ENCODE measurements at regions not wholly inside any gene's neighbourhood (a gene's known extent, or its start where the extent isn't known, plus 50 kb on each side); places are given as distances from the start of the nearest gene placed in this dataset.
"Not testable (repeated sequence)": the region's sequence is repeated elsewhere in the genome, so short reads cannot be mapped to it uniquely, and the experiment has no call there.

DNA sequence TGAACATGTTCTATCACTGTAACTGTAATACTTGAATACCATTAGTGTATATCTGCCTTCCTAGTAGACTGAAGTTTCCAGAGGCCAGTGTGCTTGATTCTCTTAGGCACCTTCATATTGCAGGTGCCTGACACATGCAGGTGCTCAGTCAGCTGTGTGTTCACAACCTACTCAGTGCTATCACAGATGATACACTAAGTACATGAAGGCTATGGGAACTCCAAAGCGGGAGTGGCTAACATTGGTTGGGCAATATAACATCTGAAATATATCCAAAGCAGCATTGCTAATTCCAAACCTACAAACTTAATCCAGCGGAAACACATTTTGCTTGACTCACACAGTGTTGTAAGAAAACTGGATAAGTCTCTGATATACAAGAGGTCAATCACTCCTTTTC lies 539.3 kb upstream of the ISX start:
- DNase-seq (ENCODE audit: low spot score in 2 of 2) (no peak), FAIRE-seq (no peak)

DNA sequence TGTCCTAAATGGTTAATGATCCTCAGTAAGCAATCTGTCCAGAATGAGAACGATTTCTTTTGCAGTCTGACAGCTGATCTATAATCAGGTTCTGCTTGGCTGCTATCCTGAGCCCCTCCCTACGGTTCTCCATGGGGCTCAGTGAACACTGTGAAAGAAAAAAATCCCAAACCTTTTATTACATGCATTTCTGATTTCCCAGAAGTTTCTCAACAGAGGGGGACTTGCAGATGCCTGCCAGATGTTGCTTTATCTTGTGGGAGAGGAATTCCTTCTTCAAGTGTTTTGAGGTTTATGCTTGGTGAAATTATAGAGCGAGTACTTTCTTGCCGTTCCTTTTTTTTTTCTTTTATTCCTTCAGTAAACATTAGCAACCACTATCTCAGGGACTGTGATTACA lies 531.9 kb upstream of the ISX start:
- DNase-seq (ENCODE audit: low spot score in 2 of 2) = no peak

DNA sequence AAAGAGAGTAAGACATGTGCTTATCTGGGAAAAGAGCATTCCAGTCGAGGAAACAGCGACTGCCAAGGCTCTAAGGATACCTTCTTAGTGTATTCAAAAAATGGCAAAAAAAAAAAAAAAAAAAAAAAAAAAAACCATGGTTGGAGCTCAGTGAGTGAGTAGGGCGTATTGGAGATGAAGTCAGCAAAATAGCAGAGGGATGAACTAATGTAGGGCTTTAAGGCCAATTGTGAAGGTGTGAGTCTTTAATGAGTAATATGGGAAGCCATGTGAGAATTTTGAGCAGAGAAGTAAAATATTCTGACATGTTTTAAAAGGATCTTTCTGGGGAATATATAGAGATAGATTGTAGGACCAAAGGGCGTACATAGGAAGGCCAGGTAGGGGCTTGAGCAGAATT lies 498.6 kb upstream of the ISX start:
- DNase-seq (ENCODE audit: low spot score in 2 of 2) = no peak
- FAIRE-seq = no peak

More for the DNA sequence above, 531.9 kb upstream of the ISX start:
- no peak for FAIRE-seq

DNA sequence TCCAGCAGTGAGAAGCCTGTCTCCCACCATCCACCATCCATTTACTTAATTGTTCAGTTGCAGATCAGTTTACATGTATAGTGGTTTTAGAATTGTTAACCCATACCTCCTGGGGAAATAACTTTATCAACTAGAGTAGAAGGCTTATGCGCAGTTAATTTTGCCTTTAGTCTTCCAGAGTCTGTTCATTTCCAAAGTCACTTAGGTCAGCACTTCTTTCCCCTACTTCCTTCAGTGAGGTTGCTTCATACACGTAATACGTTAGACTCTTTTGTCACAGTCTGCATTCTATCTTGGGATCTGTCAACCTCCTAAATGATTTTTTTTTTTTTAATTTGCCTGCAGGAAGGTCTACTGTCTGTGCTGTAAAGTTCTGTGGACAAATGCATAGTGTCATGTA lies 495.6 kb upstream of the ISX start:
- DNase-seq (ENCODE audit: low spot score in 2 of 2) (no peak), FAIRE-seq (no peak)

DNA sequence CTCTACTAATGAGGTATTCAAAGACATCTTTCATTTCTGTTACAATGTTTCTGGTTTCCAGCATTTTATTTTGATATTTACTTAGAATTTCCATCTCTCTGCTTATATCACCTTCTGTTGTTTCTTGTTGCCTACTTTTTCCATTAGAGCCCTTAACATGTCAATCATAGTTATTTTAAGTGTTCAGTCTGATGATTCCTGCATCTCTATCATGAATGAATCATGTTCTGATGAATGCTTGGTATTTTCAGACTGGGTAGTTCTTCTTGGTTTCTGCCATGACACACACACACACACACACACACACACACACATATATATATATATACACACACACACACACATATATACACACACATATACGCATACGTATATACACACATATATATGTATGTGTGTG lies 486.4 kb upstream of the ISX start:
- DNase-seq (ENCODE audit: low spot score in 2 of 2) (no peak), FAIRE-seq (no peak)

DNA sequence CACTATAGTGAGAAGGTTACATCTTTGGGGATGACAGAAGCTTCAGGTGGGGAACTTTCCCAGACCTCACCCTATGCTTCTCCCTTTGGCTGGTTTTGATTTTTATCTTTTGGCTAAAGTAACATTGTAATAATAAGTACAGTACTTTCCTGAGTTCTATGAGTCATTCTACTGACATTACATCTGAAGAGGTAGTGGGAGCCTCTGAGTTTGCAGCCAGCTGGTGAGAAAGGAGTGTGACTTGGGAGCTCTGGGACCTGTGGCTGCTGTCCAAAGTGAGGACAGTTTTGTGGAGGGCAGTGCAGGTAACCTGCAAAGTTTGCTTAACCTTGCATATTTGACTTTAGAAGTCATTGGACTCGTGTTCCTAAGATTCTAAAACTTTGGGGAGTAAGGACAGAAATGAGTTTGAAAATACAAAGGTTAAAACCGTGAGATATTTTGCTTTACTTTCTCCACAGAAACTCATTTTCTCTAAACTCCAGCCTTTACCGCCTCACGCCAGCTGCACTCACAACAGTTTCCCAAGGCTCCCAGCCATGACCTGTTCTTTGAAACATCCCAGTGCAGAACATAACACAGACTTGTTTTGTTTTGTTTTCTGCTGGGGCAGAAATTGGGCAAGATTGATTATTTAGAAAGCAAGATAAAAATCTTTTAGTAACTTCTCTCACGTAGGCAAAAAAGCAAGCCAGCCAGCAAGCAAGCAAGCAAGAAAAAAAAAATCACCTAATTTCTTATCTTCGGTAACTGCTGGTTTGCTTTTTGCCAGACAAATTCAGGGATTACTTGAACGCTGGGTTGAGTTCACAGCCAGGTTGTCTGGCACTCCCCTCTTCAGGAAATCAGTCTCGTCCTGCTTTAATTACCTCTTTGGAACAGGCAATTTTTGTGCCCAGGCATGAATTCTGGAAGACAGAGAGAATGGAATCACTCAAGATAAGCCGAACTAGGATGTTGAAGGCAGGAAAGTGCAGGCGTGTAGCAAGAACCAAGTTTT lies 478.3 kb upstream of the ISX start:
- no peak for FAIRE-seq
- no peak for DNase-seq (ENCODE audit: low spot score in 2 of 2)

DNA sequence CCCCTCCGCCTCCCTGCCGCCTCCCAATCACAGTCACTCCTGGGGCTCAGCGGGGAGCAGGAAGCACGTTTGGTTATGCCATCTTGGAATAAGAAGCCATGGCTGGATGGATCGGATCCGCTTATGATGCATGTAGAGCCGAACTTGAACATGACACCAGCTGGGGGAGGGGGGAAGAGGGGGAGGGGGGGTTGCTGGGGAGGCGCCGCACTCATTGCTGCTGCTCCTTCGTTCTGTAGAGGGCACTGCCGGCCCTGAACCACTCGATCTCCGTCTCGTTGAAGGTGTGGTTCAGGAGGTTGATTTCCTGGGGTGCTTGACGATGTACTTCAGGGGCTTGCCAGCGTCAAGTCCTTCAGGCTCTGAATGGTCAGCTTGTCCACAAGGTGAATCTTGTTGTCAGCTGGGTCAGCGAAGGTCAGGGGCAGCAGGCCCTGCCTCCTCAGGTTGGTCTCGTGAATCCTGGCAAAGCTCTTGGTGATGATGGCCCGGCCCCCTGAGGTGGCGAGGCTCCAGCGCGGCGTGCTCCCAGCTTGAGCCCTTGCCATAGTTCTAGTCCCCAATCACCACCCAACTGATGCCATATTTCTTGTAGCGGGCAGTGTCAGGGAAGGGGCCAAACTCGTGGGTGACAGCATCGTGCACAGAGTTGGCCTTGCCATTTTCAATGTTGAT lies 476.9 kb upstream of the ISX start:
- no peak for FAIRE-seq
- no peak for DNase-seq (ENCODE audit: low spot score in 2 of 2)

DNA sequence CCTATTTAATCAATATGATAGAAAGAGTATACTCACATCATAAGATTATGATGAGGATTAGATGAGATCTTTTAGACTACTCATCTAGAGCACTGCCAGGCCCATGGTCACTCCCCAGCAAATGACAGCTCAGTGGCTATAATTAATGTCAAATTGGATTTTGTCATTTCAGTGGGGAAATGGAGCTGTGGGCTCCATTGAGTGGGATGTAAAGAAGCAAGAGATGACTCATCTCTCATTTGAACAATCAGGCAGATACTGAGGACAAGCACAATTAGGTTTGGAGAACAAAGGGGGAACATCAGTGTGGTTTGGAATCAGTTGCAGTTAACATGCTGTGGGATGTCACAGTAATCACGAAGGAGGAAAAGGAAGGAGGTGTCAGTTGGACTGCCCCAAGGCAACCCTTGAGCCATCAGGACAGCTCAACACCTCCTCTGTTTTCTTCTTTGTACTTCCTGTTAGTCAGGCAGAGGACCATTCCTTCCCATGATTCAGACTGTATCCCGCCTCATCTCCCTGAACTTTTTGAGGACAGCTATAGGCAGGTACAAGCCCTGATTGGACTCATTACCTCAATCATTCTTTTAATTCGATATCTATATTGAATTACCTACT lies 473.7 kb upstream of the ISX start:
- DNase-seq (ENCODE audit: low spot score in 2 of 2) (no peak), FAIRE-seq (no peak)

DNA sequence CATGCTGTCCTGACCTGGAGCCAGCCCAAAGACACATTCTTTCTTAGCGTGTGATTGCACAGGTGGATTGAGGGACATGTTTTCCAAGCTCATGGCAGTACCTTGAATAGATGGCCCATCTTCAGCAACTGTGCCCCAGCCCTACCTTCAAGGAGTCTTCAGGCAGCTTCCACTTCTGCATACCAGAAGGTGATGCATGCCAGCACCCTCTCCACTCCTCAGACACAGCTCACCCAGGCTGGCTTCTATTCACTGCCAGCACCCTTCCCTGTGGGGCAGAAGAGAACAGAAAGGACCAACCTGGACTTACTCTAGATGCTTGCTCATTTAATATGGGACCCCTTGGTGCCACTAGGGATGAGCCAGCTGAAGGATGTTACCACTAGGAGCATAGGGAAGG lies 466.4 kb upstream of the ISX start:
- FAIRE-seq (no peak), DNase-seq (ENCODE audit: low spot score in 2 of 2) (no peak)

DNA sequence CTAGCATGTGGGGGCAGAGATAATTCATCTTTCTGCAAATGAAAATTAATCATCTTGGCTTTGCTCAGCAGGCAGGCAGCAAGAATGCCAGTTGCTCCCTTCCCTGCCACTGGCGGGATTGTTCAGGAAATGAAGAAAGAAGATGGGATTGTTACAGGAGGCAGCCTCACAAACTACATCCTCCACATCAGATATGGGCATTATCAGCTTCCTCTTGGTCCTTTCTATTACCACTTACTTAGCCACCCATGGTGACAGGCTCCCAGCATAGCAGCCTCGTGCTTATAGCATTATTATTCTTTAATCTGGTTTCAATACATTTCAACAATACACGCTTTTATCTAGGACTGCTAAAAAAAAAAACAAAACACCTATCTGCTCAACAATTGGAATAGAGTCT lies 461.6 kb upstream of the ISX start:
- DNase-seq (ENCODE audit: low spot score in 2 of 2) (no peak), FAIRE-seq (no peak)

DNA sequence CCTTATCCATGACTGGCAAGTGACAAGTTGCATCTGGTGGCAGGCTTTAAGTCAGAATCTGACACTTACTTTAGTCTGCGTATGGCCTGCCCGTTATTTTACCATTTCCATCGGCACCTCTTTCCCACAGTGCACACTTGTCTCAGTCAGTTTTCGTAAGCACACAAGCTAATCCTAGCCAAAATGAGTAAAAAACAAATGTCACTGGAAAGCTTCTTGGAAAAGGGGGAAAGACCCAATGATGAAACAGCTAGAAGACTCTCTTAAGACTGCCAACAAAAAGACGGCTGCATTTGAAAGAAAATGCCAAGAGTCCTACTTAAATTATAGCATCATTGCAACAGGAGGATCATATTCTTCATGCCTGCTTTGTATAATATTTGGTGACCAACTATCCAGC lies 457.9 kb upstream of the ISX start:
- no peak for FAIRE-seq
- no peak for DNase-seq (ENCODE audit: low spot score in 2 of 2)

DNA sequence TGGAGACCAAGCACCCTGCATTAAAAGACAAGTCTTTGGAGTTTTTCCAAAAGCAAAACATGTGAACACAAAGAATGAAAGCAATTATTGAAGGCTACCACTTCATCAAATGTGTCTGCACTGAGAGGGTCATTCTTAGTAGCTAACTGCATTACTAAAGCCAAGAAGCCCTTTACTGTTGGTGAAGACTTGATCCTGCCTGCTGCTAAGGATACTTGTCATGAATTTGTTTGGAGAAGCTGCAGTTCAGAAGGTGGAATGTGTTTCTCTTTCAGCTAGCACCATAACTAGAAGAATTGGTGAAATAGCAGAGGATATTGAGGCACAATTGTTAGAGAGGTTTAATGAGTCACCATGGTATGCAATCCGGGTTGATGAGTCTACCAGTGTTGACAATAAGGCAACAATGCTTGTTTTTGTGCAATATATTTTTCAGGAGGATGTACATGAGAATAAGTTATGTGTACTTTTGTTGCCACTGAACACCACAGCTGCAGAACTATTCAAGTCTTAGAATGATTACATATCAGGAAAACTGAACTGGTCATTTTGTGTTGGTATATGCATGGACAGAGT lies 457.3 kb upstream of the ISX start:
- FAIRE-seq = no peak

DNA sequence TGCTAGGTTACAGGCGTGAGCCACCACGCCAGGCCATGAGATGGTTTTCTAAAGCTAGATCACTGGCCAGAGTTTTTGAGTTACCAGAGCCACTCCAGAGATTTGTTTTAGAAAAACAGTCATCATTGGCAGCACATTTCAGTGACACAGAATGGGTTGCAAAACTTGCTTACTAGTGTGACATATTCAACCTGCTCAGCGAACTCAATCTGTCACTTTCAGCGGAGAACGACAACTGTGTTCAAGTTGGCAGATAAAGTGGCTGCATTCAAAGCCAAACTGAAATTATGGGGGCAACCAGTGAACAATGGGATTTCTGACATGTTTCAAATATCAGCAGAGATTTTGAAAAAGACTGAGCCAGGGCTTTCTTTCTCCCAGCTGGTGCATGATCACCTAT lies 456.3 kb upstream of the ISX start:
- FAIRE-seq = no peak
- DNase-seq (ENCODE audit: low spot score in 2 of 2) = no peak

More for the DNA sequence above, 457.3 kb upstream of the ISX start:
- DNase-seq (ENCODE audit: low spot score in 2 of 2) = no peak

DNA sequence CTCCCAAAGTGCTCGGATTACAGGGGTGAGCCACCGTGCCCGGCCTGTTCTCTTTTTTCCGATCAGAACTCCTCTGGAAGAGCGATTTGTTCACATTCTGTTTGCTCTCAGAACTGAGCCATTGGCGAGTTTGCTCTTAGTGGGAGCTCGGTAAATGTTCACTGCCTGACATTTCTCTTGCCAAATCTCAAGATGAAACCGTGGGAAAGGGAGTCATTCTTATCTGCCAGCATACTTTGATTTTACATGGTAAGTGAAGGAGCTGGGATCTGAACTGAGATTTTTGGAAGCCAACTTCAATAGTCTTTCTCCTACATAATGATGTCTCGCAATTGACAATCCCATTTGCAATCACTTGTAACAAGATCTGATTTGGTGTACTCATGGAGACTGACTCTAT lies 445.8 kb upstream of the ISX start:
- DNase-seq (ENCODE audit: low spot score in 2 of 2) (no peak), FAIRE-seq (no peak)

DNA sequence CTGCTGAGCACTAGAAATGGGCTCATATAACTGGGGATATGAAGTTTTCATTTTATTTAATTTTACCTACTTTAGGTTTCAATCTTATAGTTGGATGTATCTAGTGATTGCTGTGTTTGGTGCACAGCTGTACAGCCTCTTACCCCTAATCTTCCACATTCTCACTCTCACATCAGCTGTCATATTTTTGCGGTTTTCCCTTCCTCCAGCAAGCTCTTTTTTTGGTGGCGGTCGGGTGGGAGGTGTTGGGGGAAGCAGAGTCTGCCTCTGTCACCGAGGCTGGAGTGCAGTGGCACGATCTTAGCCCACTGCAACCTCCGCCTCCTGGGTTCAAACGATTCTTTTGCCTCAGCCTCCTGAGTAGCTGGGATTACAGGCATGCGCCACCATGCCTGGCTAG lies 445.1 kb upstream of the ISX start:
- FAIRE-seq (no peak), DNase-seq (ENCODE audit: low spot score in 2 of 2) (no peak)

DNA sequence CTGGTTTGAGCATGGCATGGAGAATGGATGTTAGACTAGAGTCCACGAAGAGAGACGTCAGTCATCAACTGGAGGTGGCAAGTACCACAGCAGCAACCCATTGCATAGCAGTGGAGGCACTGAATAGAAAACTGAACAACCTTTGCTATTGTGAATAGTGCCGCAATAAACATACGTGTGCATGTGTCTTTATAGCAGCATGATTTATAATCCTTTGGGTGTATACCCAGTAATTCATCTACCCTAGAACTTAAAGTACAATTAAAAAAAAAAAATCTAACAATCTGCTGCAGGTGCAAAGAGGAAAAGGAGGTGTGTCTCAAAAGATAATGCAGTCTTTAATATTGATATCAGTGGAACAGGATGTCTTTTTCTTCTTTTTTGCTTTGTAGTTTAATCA lies 443.4 kb upstream of the ISX start:
- DNase-seq (ENCODE audit: low spot score in 2 of 2) (no peak), FAIRE-seq (no peak)

DNA sequence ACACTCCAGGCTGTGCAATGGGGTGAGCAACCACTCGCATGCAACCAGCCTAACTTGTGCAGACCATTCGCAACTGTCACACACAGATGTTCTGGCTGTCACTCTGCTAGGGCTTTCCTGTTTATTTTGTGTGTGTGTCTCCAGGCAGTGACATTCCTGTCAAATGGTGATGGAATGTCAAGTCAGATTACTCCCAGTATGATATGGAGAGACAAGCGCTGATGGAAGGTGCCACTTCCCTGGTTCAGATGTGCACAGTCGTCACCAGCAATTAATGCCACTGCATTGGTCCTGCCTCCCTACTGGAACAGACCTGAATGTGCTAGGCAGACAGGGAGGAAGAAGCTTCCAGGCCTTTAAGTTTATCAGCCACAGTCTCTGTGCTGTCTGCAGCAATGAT lies 442.4 kb upstream of the ISX start:
- no peak for FAIRE-seq
- no peak for DNase-seq (ENCODE audit: low spot score in 2 of 2)

DNA sequence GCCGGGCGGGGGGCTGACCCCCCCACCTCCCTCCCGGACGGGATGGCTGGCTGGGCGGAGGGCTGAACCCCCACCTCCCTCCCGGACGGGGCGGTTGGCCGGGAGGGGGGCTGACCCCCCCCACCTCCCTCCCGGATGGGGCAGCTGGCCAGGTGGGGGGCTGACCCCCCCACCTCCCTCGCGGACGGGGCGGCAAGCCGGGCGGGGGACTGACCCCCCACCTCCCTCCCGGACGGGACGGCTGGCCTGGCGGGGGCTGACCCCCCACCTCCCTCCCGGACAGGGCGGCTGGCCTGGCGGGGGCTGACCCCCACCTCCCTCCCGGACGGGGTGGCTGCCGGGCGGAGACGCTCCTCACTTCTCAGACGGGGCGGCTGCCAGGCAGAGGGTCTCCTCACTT lies 440.1 kb upstream of the ISX start:
- not testable (repeated sequence) for FAIRE-seq; DNase-seq (ENCODE audit: low spot score in 2 of 2)

DNA sequence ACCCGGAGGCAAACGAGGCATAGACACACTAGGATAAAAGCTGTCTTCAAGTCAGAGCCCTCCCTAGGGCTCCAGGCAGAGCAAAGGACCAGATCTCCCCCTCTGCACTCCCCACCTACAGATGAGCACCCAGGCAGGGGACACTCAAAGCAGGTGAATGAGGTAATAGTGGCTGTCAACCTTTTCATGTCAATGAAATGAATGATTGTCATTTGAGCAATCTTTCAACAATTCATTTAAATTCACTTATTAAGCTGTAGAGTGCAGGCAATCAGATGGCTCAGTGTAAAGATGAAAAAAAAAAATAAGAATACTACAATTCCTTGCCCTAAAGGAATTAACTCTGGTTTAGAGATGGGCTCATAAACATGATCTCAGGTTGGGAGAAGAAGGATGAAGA lies 427.8 kb upstream of the ISX start:
- DNase-seq (ENCODE audit: low spot score in 2 of 2) (no peak), FAIRE-seq (no peak)

DNA sequence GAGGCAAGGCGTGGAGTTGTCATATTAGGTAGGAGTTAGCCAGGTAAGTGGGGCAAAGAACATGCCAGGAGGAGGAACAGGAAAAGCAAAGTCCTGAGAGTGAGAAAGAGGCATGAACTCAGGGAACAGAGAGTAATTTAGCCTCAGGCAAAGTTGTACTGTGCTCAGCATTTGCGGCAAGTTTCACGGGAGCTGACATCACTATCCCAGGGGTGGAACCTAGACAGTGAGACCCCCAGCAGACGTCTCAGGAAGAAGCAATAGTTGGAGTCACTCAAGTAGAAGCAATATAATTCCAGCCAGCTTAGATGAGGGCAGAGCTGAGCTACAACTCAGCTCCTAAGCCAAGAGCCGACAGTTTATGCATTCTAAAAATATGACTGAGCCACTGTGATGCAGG lies 426.0 kb upstream of the ISX start:
- DNase-seq (ENCODE audit: low spot score in 2 of 2) = no peak
- no peak for FAIRE-seq

DNA sequence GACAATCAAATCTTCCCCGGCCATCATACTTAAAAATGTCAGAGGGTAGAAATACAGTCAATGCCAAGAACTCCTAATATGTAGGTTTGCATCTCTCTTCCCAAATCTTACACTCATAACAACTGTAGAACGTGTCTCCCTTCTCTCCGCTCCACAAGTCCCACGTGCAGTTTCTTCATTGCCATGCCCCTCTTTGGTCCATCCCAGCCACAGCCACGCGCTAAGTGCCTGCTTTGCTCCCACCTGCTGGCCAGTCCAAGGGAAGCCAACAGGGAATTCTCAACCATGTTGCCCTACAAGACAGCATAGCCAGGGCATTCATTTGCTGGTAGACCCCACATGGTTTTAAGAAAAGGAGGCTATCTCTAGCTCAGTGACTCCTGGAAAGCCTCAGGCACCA lies 420.6 kb upstream of the ISX start:
- DNase-seq (ENCODE audit: low spot score in 2 of 2) = no peak

More for the DNA sequence above, 420.6 kb upstream of the ISX start:
- FAIRE-seq = no peak
